ENCODE measurements at regions not wholly inside any gene's neighbourhood (a gene's known extent, or its start where the extent isn't known, plus 50 kb on each side); places are given as distances from the start of the nearest gene placed in this dataset.

- Histone ChIP-seq H3K27ac (no peak overlapping the region), H3K9me3 (no peaks in the 10 kb centered on the region), H3K4me1 (no peaks in the 10 kb centered on the region), H3K36me3 (no peaks in the 10 kb centered on the region), H3K27me3 (no peaks in the 10 kb centered on the region), H3K4me3 (no peak overlapping the region)
- intact Hi-C loops (cut with DNase I) = no loop called here
- DNase-seq (ENCODE audit: low spot score in 2 of 2) = no peak
- TF ChIP-seq CTCF (IDR thresholded peaks at IDR 0.05) = no peak
Observed at GRCh38 chr5:88540471-88541115, 271.9 kb upstream of the TMEM161B start.

- intact Hi-C loops (cut with DNase I) = no loop called here
- Histone ChIP-seq H3K27ac (no peak overlapping the region), H3K9me3 (no peaks in the 10 kb centered on the region), H3K4me1 (no peaks in the 10 kb centered on the region), H3K36me3 (no peaks in the 10 kb centered on the region), H3K4me3 (no peak overlapping the region), H3K27me3 (no peaks in the 10 kb centered on the region)
- no peak for TF ChIP-seq CTCF (IDR thresholded peaks at IDR 0.05)
- DNase-seq (ENCODE audit: low spot score in 2 of 2) = no peak
Observed at GRCh38 chr5:88539693-88540365, 271.2 kb upstream of the TMEM161B start.

GRCh38 chr5:88539026-88539425 is 270.4 kb upstream of the TMEM161B start:
- intact Hi-C loops (cut with DNase I) = no loop called here
- Histone ChIP-seq H3K36me3 (no peaks in the 10 kb centered on the region), H3K4me1 (no peaks in the 10 kb centered on the region), H3K27me3 (no peaks in the 10 kb centered on the region), H3K9me3 (no peaks in the 10 kb centered on the region), H3K27ac (no peak overlapping the region), H3K4me3 (no peak overlapping the region)
- TF ChIP-seq CTCF (IDR thresholded peaks at IDR 0.05) = no peak
- no peak for DNase-seq (ENCODE audit: low spot score in 2 of 2)

GRCh38 chr5:88536146-88536545 is 267.5 kb upstream of the TMEM161B start:
- H3K9me3 ChIP-seq = no peaks in the 10 kb centered on the region
- TF ChIP-seq CTCF (IDR thresholded peaks at IDR 0.05) = no peak
- intact Hi-C loops (cut with DNase I) = no loop called here
- H3K27ac ChIP-seq = no peak overlapping the region
- H3K4me3 ChIP-seq = no peak overlapping the region
- no peaks in the 10 kb centered on the region for H3K27me3 ChIP-seq
- DNase-seq (ENCODE audit: low spot score in 2 of 2) = no peak
- no peaks in the 10 kb centered on the region for H3K36me3 ChIP-seq
- no peaks in the 10 kb centered on the region for H3K4me1 ChIP-seq

GRCh38 chr5:88524941-88525340 is 256.3 kb upstream of the TMEM161B start:
- peaks cover 0 to 2% of the 10 kb centered on the region in 2 donors for H3K9me3 ChIP-seq
- no peaks in the 10 kb centered on the region for H3K27me3 ChIP-seq
- H3K27ac ChIP-seq = no peak overlapping the region
- intact Hi-C loops (cut with DNase I) = no loop called here
- DNase-seq (ENCODE audit: low spot score in 2 of 2) = no peak
- no peak overlapping the region for H3K4me3 ChIP-seq
- no peak for TF ChIP-seq CTCF (IDR thresholded peaks at IDR 0.05)
- H3K36me3 ChIP-seq = no peaks in the 10 kb centered on the region
- H3K4me1 ChIP-seq = no peaks in the 10 kb centered on the region

Measured in ascending aorta (tissue), 2 donors.